Tongue (tissue), 1 donor: ENCODE measurements at regions not wholly inside any gene's neighbourhood (a gene's known extent, or its start where the extent isn't known, plus 50 kb on each side); places are given as distances from the start of the nearest gene placed in this dataset.
"Not testable (repeated sequence)": the region's sequence is repeated elsewhere in the genome, so short reads cannot be mapped to it uniquely, and the experiment has no call there.

Experiments
- DNase-seq: peaks from one replicate; pipeline ENCODE4 v3.0.0-alpha.2; 2015

GRCh38 chr12:124706363-124706762 is 139.0 kb upstream of the NCOR2 start:
- no peak for DNase-seq

GRCh38 chr12:124705545-124706138 is 138.2 kb upstream of the NCOR2 start:
- no peak for DNase-seq

- no peak for DNase-seq
Observed at GRCh38 chr12:124704619-124705018, 137.2 kb upstream of the NCOR2 start.

- DNase-seq: no peak
Observed at GRCh38 chr12:124703856-124704255, 136.4 kb upstream of the NCOR2 start.

GRCh38 chr12:124702736-124703135 is 135.3 kb upstream of the NCOR2 start:
- DNase-seq: no peak

GRCh38 chr12:124700810-124701592 is 133.6 kb upstream of the NCOR2 start:
- peak; percentile 88 for DNase-seq

GRCh38 chr12:124699909-124700308 is 132.5 kb upstream of the NCOR2 start:
- DNase-seq: no peak

- no peak for DNase-seq
Observed at GRCh38 chr12:124698998-124699305, 131.5 kb upstream of the NCOR2 start.

- peak; percentile 73 for DNase-seq
Observed at GRCh38 chr12:124698211-124698997, 131.0 kb upstream of the NCOR2 start.

- not testable (repeated sequence) for DNase-seq
Observed at GRCh38 chr12:124697722-124698121, 130.3 kb upstream of the NCOR2 start.

GRCh38 chr12:124696693-124697476 is 129.5 kb upstream of the NCOR2 start:
- DNase-seq: no peak

GRCh38 chr12:124695861-124696260 is 128.4 kb upstream of the NCOR2 start:
- peak; percentile 64 for DNase-seq

GRCh38 chr12:124694846-124695497 is 127.6 kb upstream of the NCOR2 start:
- DNase-seq: peak; percentile 77

- no peak for DNase-seq
Observed at GRCh38 chr12:124694250-124694649, 126.8 kb upstream of the NCOR2 start.

GRCh38 chr12:124693111-124693723 is 125.8 kb upstream of the NCOR2 start:
- no peak for DNase-seq

GRCh38 chr12:124692443-124692842 is 125.0 kb upstream of the NCOR2 start:
- DNase-seq: no peak

GRCh38 chr12:124691429-124691828 is 124.0 kb upstream of the NCOR2 start:
- no peak for DNase-seq

GRCh38 chr12:124689631-124690030 is 122.2 kb upstream of the NCOR2 start:
- DNase-seq: no peak

- DNase-seq: no peak
Observed at GRCh38 chr12:124688356-124688992, 121.1 kb upstream of the NCOR2 start.

- peak; percentile 85 for DNase-seq
Observed at GRCh38 chr12:124687917-124688316, 120.5 kb upstream of the NCOR2 start.
